GM19455 (cell line): ENCODE measurements at regions not wholly inside any gene's neighbourhood (a gene's known extent, or its start where the extent isn't known, plus 50 kb on each side); places are given as distances from the start of the nearest gene placed in this dataset.
"Not testable (repeated sequence)": the region's sequence is repeated elsewhere in the genome, so short reads cannot be mapped to it uniquely, and the experiment has no call there.

Source experiments
- ATAC-seq: cut with Tn5 transposase; IDR thresholded peaks from one replicate; pipeline ENCODE4 v1.9.1; 2021; ENCODE audit not compliant: unreplicated experiment

GRCh38 chr5:154626876-154627557 is 128.2 kb upstream of the LARP1 start:
- ATAC-seq, result no peak

DNA sequence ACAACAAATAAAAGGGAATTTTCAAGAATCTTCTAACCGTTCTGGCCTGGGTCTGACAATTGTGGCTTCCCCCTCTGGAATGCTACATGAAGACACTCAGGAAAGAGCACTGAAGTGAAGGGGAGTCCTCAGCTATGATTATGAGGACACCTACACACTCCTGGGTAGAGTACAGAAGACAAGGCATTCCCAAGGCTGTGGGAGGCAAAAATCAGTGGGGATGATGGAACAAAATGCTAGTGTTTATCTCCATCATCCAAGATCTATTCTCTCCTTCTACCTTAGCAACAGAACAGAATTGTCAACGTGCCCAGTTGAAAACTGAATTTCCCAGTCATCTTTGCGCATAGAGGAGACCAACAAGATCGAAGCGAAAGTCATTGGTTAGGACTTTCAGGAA is 130.1 kb upstream of the LARP1 start:
- ATAC-seq, result no peak

- ATAC-seq, result no peak
Measured at GRCh38 chr5:154624341-154624740, 130.8 kb upstream of the LARP1 start.

DNA sequence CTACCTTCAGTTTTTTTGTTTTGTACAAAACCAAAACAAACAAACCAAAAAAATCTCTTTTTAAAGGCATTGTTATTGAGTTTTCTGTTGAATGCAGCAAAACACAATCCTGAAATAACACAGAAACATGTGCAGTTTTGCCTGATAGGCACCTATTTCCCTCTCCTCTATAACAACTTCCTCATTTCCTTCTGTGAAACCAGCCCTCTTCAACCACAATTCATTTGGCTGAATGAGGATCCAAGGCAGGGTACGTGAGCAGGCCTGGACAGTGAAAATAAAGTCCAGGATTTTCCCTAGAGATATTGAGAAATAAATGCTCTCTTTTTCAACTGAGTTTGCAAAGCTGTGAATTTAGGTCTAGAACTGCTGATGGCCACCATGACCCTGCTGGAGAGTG is 134.8 kb upstream of the LARP1 start:
- ATAC-seq, result no peak

DNA sequence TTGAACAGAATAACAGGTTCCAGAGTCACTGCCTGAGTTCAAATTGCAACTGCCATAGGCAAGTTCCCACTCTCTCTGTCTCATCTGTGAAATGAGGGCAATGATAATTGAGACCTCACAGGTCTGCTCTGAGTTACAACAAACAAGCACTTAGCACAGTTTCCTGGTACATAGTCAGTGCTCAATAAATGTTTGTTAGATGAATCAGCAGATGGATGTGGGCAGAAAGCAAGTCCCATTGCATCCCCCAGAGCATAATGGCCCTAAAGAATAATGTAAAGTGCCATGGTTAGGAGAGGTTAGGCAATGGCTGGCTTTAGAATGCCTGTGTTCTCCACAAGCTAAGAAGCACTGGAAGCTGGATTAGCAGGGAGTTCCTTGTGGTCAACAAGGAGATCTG is 136.5 kb upstream of the LARP1 start:
- ATAC-seq, result no peak

DNA sequence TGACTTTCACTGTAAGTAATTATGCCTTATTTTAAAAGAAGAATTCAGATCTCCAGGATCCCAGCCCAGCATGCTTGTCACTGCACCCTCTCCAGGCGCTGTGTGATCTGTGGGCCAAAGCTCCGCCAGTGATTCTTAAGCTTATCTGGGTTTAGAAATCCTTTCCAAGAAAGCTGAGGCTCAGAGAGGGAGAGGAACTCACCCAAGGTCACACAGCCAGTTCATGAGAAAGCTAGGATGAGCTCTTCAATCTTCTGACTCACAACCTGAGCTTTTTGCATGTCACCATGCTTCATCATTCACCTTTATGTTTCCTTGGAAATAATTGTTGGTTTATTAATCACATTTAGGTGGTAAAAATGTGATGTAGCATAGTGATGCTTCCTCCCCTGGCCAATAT is 136.6 kb upstream of the HAND1 start:
- no peak for ATAC-seq

DNA sequence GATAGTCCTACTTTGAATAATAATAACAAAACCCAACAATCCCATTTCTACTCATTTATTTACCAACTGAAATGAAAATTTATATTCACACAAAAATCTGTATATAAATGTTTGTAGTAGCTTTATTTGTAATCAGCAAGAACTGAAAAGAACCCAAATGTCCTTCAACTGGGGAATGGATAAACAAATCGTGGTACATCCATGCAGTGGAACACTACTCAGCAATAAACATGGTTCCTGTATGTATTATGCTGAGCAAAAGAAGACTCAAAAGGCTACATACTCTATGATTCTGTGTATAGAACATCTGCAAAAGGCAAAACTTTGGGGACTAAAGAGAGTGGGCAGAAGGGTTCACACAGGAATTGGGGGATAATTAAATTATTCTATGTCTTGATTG is 136.1 kb upstream of the HAND1 start:
- ATAC-seq, result no peak

DNA sequence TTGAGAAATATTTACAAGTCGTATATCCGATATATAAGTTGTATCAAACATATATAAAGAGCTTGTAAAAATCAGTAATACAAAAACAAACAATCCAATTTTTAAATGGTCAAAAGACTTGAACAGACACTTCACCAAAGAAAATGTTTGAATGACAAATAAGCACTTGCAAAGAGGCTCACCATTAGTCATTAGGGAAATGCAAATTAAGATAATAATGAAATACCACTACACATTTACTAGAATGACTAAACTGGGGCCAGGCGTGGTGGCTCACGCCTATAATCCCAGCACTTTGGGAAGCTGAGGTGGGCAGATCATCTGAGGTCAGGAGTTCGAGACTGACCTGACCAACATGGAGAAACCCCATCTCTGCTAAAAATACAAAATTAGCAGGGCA is 134.6 kb upstream of the HAND1 start:
- no peak for ATAC-seq

- ATAC-seq, result no peak
Measured at GRCh38 chr5:154611341-154611767, 133.3 kb upstream of the HAND1 start.

DNA sequence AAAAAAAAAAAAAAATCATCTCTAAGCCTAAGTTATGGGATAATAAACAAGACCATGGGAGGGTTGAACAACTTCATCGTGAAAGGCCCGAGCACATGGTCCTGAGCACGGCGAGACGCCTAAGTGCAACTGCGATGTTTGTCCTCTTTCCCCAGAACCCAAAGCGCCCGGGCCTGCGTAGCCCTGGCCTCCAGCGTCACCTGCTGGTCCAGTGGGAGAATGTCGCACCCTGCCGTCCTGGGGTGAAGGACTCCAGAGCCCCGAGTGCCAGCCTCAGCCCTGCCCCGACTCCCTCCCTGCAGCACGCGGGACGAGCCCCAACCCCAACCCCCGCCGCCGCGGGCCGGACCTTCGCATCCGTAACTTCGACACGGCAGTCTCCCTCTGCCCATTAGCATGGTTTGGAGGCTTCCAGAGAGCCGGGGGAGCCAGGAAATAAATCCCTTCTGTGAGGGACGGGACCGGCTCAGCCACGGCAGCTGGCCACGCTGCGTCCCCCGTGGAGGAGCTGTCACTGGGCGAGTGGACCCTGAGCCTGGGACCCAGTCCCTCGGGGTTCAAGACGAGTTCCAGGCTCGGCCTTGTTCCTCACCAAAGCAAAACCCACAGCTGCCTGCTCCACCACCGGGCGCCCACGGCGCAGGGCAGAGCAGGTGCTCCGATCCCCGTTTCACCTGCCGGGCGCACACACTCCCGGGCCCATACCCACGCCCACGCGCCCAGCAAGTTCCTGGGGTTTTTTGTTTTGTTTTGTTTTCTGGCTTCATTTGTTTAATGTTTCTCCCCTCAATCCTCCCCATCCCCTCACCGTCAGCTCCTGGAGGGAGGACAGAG is 132.5 kb upstream of the HAND1 start:
- ATAC-seq, result peak; percentile 94

DNA sequence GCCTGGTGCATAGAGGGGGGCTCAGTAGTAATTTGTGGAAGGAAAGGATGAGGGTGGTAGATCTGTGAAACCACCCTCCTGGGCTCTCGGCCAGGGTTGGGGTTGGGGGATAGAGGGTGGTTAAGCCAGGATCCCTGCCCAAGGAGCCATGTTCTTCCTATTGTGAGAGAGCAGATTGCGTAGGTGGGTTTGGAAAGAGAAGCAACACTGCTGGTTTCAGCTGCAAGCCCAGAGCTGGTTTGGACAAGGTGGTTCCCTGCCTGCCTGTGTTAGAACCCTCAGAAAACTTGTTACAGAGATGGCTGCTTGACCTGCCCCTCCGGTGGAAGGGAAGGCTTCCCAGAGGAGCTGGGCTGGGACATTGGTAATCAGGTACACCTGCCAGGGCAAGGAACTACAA is 131.2 kb upstream of the HAND1 start:
- ATAC-seq, result no peak

- no peak for ATAC-seq
Measured at GRCh38 chr5:154608531-154609011, 130.5 kb upstream of the HAND1 start.

DNA sequence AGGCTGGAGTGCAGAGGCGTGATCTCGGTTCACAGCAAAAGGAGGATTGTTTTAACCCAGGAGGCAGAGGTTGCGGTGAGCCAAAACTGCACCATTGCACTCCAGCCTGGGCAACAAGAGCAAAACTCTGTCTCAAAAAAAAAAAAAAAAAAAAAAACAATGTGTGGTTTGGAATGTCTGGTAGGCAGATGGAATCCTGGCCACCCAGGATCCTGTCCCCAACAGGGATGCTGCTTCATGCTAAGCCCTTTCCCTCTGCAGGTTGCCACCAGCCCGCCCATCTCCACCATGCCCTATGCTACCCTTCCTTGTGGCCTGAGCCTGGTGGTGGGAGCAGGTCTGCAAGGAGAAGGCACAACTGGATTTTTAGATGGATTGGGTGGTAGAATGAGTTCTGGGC is 129.7 kb upstream of the HAND1 start:
- ATAC-seq, result no peak

- ATAC-seq, result no peak
Measured at GRCh38 chr5:154606246-154606645, 128.2 kb upstream of the HAND1 start.

GRCh38 chr5:154603953-154604679 is 126.1 kb upstream of the HAND1 start:
- ATAC-seq, result no peak

DNA sequence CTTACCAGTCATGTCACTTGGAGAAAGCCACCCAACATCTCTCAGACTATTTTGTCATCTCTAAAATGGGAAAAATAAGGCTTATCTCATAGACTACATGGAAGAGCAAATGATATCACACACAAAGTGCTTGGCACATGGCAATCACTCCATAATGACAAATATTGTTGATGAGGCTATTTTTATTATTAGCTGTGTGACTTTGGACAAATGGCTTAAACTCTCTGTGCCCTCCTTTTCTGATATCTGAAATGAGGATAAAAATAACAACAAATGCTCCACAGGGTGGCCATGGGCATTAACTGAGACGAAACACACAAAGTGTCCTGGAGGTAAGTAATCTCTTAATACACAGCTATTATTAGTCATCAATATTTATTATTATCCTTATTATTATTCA is 125.5 kb upstream of the HAND1 start:
- no peak for ATAC-seq

DNA sequence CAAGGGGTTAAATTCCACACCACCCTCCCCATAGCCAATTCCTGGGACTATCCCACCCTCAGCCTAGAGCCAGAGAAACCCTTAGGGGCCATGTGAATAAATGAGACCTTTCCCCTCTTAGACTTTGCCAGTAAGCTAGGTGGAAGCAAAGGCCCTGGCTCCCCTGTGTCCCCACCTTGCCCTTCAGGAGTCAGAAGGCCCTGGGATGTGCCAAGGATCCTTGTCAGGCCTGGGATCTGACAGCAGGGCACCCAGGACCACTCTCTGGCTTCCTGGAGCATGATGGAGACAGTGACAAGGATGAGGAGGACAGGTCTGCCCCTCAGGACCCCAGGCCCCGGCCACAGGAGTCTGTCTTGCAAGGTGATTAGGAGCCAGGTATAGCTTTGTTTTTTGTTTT is 125.0 kb upstream of the HAND1 start:
- ATAC-seq, result no peak

- ATAC-seq, result no peak
Measured at GRCh38 chr5:154601014-154601413, 123.0 kb upstream of the HAND1 start.

DNA sequence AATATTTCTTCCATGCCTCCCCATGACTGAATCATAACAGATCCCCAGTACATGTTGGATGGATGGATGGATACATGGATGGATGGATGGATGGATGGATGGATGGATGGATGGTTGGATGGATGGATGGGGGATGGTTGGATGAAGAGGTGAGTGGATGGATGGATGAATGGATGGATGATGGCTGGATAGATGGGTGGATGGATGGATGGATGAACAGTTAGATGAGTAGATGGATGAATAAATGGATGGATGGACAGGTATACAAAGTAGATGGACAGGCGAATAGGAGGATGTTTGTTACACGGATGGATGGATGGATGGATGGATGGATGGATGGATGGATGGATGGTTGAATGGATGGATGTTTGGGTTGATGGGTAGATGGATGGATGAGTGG is 120.0 kb upstream of the HAND1 start:
- no peak for ATAC-seq

DNA sequence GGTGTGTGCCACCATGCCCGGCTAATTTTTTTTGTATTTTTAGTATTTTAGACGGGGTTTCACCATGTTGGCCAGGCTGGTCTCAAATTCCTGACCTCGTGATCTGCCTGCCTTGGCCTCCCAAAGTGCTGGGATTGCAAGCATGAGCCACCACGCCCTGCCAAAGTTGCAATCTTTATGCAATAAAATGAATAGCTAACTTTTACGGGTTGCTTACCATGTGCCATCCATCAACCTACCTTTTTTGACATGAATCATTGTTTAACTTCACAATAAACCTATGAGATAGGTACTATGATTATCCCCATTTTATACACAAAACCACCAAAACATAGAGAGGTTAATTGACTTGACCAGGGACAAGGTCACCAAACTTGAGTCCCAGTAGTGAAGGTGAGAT is 118.8 kb upstream of the HAND1 start:
- not testable (repeated sequence) for ATAC-seq

- no peak for ATAC-seq
Measured at GRCh38 chr5:154595662-154596061, 117.6 kb upstream of the HAND1 start.

DNA sequence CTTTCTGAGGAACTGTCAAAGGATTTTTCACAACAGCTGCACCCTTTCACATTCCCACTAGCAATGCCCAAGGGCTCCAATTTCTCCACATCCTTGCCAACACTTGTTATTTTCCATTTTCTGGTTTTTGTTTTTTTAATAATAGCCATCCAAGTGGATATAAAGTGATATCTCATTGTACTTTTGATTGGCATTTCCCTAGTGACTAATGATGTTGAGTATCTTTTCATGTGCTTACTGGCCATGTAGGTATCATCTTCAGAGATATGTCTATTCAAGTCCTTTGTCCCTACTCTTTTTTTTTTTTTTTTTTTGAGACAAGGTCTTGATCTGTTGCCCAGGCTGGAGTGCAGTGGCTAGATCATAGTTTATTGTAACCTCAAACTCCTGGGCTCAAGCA is 115.8 kb upstream of the HAND1 start:
- no peak for ATAC-seq
